PC-3 (cell line): ENCODE measurements at regions not wholly inside any gene's neighbourhood (a gene's known extent, or its start where the extent isn't known, plus 50 kb on each side); places are given as distances from the start of the nearest gene placed in this dataset.

Experiments used
- ATAC-seq: fragments of 200-7000 bp; cut with Tn5 transposase; 2 replicates; pipeline ENCODE4 v1.9.1; 2020; ENCODE audit warnings: mild to moderate bottlenecking, moderate library complexity
- BruUV-seq: library from RNA; stranded (reverse); fragments of 400-500 nt; replicated peaks from 2 replicates; lab custom pipeline; 2021; lab: Mats Ljungman, UMichigan
- CTCF ChIA-PET: fragments of 300-600 bp; sonication (Branson Sonifier 250); formaldehyde crosslinking; loops from one replicate; lab custom pipeline; 2022; ENCODE audit warnings: antibody characterized with exemption; lab: Charles Lee
- POLR2A ChIA-PET: fragments of 300-600 bp; sonication (Branson Sonifier 250); formaldehyde crosslinking; loops from one replicate; lab custom pipeline; 2022; ENCODE audit warnings: antibody characterized with exemption; ENCODE audit not compliant: unreplicated experiment; lab: Charles Lee
- DNase-seq: peaks from one replicate; pipeline ENCODE4 v3.0.0-alpha.2; 2015
- H2AFZ ChIP-seq: fragments of 300-600 bp; sonication (generic); 2 replicates; pipeline ENCODE4 v1.6.0; 2016; ENCODE audit warnings: antibody characterized with exemption, low read length
- H3F3A ChIP-seq: fragments of 300-600 bp; sonication (generic); one replicate; pipeline ENCODE4 v1.6.0; 2017; ENCODE audit warnings: antibody characterized with exemption, low read length, control low read depth, mild to moderate bottlenecking; ENCODE audit not compliant: unreplicated experiment
- H3K27ac ChIP-seq: fragments of 300-600 bp; sonication (generic); 2 replicates; pipeline ENCODE4 v1.5.1; 2016; ENCODE audit warnings: mild to moderate bottlenecking, low read length
- H3K27me3 ChIP-seq: fragments of 300-600 bp; sonication (generic); 2 replicates; pipeline ENCODE4 v1.6.1; 2016; ENCODE audit warnings: low read length, mixed read lengths
- H3K36me3 ChIP-seq: fragments of 300-600 bp; sonication (generic); 2 replicates; pipeline ENCODE4 v1.6.1; 2016; ENCODE audit warnings: low read depth, mixed run types, low read length, mixed read lengths
- H3K4me1 ChIP-seq: fragments of 300-600 bp; sonication (generic); 2 replicates; pipeline ENCODE4 v1.5.1; 2016; ENCODE audit warnings: low read length; ENCODE audit not compliant: insufficient read depth
- H3K4me2 ChIP-seq: fragments of 300-600 bp; sonication (generic); 2 replicates; pipeline ENCODE4 v1.6.0; 2016; ENCODE audit warnings: low read length
- H3K4me3 ChIP-seq: fragments of 300-600 bp; sonication (generic); 2 replicates; pipeline ENCODE4 v1.5.1; 2016; ENCODE audit warnings: mild to moderate bottlenecking, low read length, mixed read lengths
- H3K79me2 ChIP-seq: fragments of 300-600 bp; sonication (generic); 2 replicates; pipeline ENCODE4 v1.6.1; 2017; ENCODE audit warnings: low read length, mixed read lengths
- H3K9ac ChIP-seq: fragments of 300-600 bp; sonication (generic); 2 replicates; pipeline ENCODE4 v1.6.0; 2016; ENCODE audit warnings: mild to moderate bottlenecking, low read length
- H3K9me2 ChIP-seq: fragments of 300-600 bp; sonication (generic); replicated peaks from 2 replicates; pipeline ENCODE4 v1.6.1; 2016; ENCODE audit warnings: mixed run types, low read length, mixed read lengths
- H3K9me3 ChIP-seq: fragments of 300-600 bp; sonication (generic); 2 replicates; pipeline ENCODE4 v1.6.1; 2016; ENCODE audit warnings: low read length, mixed read lengths
- H4K20me1 ChIP-seq: fragments of 300-600 bp; sonication (generic); 2 replicates; pipeline ENCODE4 v1.6.1; 2016; ENCODE audit warnings: low read length, mixed read lengths
- CTCF ChIP-seq: fragments of 300-600 bp; sonication (generic); conservative IDR thresholded peaks from 2 replicates; pipeline ENCODE4 v1.5.1; 2017; ENCODE audit warnings: antibody characterized with exemption, low read depth, mild to moderate bottlenecking, low read length
- EZH2 ChIP-seq: fragments of 300-600 bp; sonication (generic); IDR thresholded peaks from one replicate; pipeline ENCODE4 v1.6.1; 2017; ENCODE audit warnings: antibody characterized with exemption, mild to moderate bottlenecking, low read length; ENCODE audit not compliant: unreplicated experiment
- EZH2phosphoT487 ChIP-seq: fragments of 300-600 bp; sonication (generic); IDR thresholded peaks from 2 replicates; pipeline ENCODE4 v1.6.1; 2018; ENCODE audit warnings: mild to moderate bottlenecking, antibody characterized with exemption, low read length, borderline replicate concordance
- intact Hi-C: fragments of 100-400 bp; cut with micrococcal nuclease; formaldehyde crosslinking; loops from 2 replicates; pipeline ENCODE4 v1.9.0; 2023

DNA sequence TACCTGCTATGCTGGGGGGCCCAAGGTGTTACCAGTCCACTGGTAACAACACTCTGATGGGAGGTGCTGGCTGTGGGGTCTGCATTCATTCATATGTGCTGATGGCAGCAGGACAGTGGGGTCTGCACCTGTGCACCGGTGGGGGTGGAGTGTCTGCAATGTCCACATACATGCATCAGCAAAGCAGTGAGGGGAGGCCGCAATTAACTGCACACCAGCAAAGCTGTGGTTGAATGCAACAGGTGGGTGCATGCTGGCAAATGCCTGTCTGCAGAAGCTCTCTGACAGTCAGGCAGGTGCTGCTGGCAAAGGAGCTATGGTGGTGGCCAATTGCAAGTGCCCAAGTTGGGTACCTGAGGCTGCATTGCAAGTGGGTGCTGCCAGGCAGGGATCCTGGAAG, 426.5 kb upstream of the FMR1 start:
- H3K4me3 ChIP-seq: no peak overlapping the region
- DNase-seq (no peak), ATAC-seq (no peak)
- no peaks in the 10 kb centered on the region for H3K36me3 ChIP-seq
- H3K9me2 ChIP-seq: no peaks in the 10 kb centered on the region
- no peak overlapping the region for H3K4me2 ChIP-seq
- no peaks in the 10 kb centered on the region for H4K20me1 ChIP-seq
- BruUV-seq: no TSS peak
- POLR2A ChIA-PET: no interaction called here
- H3F3A ChIP-seq: no peaks in the 10 kb centered on the region
- no peak overlapping the region for H3K27ac ChIP-seq
- intact Hi-C loops: no loop called here
- no peak overlapping the region for H3K9ac ChIP-seq
- no peak overlapping the region for H2AFZ ChIP-seq
- no peaks in the 10 kb centered on the region for H3K4me1 ChIP-seq
- H3K79me2 ChIP-seq: no peaks in the 10 kb centered on the region
- H3K27me3 ChIP-seq: no peaks in the 10 kb centered on the region
- CTCF ChIA-PET: no interaction called here
- H3K9me3 ChIP-seq: no peaks in the 10 kb centered on the region
- TF ChIP-seq EZH2 (no peak), EZH2phosphoT487 (no peak), CTCF (no peak)

GRCh38 chrX:147494365-147494764, 417.4 kb upstream of the FMR1 start:
- Histone ChIP-seq H3K4me1 (no peaks in the 10 kb centered on the region), H3K27ac (no peak overlapping the region), H2AFZ (no peak overlapping the region), H3K9me3 (no peaks in the 10 kb centered on the region), H3K36me3 (no peaks in the 10 kb centered on the region), H3F3A (no peaks in the 10 kb centered on the region), H3K4me2 (no peak overlapping the region), H3K4me3 (no peak overlapping the region), H3K9ac (no peak overlapping the region), H3K27me3 (no peaks in the 10 kb centered on the region), H3K9me2 (no peaks in the 10 kb centered on the region), H3K79me2 (no peaks in the 10 kb centered on the region), H4K20me1 (no peaks in the 10 kb centered on the region)
- no peak for ATAC-seq
- CTCF ChIA-PET: no interaction called here
- no peak for DNase-seq
- TF ChIP-seq CTCF: no peak
- TF ChIP-seq EZH2phosphoT487: no peak
- TF ChIP-seq EZH2: no peak
- intact Hi-C loops: no loop called here
- BruUV-seq: no TSS peak
- POLR2A ChIA-PET: no interaction called here

DNA sequence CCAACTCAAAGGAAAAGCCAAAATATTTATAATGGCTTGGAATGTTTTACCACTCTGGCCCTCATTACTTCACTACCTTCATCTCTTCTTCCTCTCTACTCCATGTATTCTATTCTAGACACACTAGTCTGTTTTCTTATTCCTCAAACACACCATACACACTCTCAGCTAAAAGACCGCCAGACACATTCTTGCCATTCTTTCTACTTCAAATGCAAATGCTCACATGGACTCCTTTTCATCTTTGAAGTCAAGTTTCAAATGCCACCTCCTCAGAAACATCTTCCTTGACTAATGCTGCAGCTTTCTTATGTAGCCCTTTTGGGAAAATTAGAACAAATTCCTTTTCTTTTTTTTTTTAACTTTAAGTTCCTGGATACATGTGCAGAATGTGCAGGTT, 412.9 kb upstream of the FMR1 start:
- Histone ChIP-seq H4K20me1 (no peaks in the 10 kb centered on the region), H3K27ac (no peak overlapping the region), H3K9ac (no peak overlapping the region), H3K27me3 (no peaks in the 10 kb centered on the region), H3K36me3 (no peaks in the 10 kb centered on the region), H3K9me3 (no peaks in the 10 kb centered on the region), H3K4me2 (no peak overlapping the region), H3K4me1 (no peaks in the 10 kb centered on the region), H3K79me2 (no peaks in the 10 kb centered on the region), H3K9me2 (no peaks in the 10 kb centered on the region), H3K4me3 (no peak overlapping the region), H2AFZ (no peak overlapping the region), H3F3A (no peaks in the 10 kb centered on the region)
- TF ChIP-seq CTCF: no peak
- TF ChIP-seq EZH2: no peak
- TF ChIP-seq EZH2phosphoT487: no peak
- POLR2A ChIA-PET: no interaction called here
- CTCF ChIA-PET: no interaction called here
- no peak for DNase-seq
- ATAC-seq: no peak
- BruUV-seq: no TSS peak
- intact Hi-C loops: no loop called here
